H9 (cell line): ENCODE measurements at regions not wholly inside any gene's neighbourhood (a gene's known extent, or its start where the extent isn't known, plus 50 kb on each side); places are given as distances from the start of the nearest gene placed in this dataset.

ENCODE experiments used
- DNase-seq: peaks from one replicate; pipeline ENCODE4 v3.0.0-alpha.2; 2017
- H2AFZ ChIP-seq: one replicate; pipeline ENCODE4 v1.6.1; 2013; ENCODE audit warnings: mild to moderate bottlenecking, low read length, control low read depth, moderate library complexity
- H2AK5ac ChIP-seq: 2 replicates; pipeline ENCODE4 v1.6.1; 2013; ENCODE audit warnings: low read length, control low read depth, mixed read lengths; ENCODE audit not compliant: insufficient read length
- H2BK120ac ChIP-seq: one replicate; pipeline ENCODE4 v1.6.1; 2013; ENCODE audit warnings: low read depth, mild to moderate bottlenecking, low read length, control low read depth, inconsistent platforms; ENCODE audit not compliant: poor library complexity, severe bottlenecking
- H2BK12ac ChIP-seq: 2 replicates; pipeline ENCODE4 v1.6.1; 2013; ENCODE audit warnings: low read length, control low read depth, mixed read lengths, low read depth; ENCODE audit not compliant: insufficient read length
- H2BK15ac ChIP-seq: 2 replicates; pipeline ENCODE4 v1.6.1; 2013; ENCODE audit warnings: low read depth, low read length, control low read depth
- H2BK20ac ChIP-seq: one replicate; pipeline ENCODE4 v1.6.1; 2013; ENCODE audit warnings: low read depth, mild to moderate bottlenecking, low read length, control low read depth, inconsistent platforms; ENCODE audit not compliant: poor library complexity, severe bottlenecking
- H2BK5ac ChIP-seq: 2 replicates; pipeline ENCODE4 v1.6.1; 2013; ENCODE audit warnings: low read length, control low read depth, mixed read lengths; ENCODE audit not compliant: insufficient read length
- H3K14ac ChIP-seq: 2 replicates; pipeline ENCODE4 v1.6.1; 2013; ENCODE audit warnings: low read length, control low read depth; ENCODE audit not compliant: insufficient read depth
- H3K18ac ChIP-seq: 2 replicates; pipeline ENCODE4 v1.6.1; 2013; ENCODE audit warnings: low read depth, mild to moderate bottlenecking, mixed read lengths, low read length, control low read depth; ENCODE audit not compliant: insufficient read length
- H3K23ac ChIP-seq: 2 replicates; pipeline ENCODE4 v1.6.1; 2013; ENCODE audit warnings: low read length, control low read depth, mixed read lengths, low read depth; ENCODE audit not compliant: insufficient read length
- H3K23me2 ChIP-seq: 2 replicates; pipeline ENCODE4 v1.6.1; 2013; ENCODE audit warnings: low read depth, mild to moderate bottlenecking, mixed read lengths, low read length, control low read depth; ENCODE audit not compliant: insufficient read length, poor library complexity, severe bottlenecking
- H3K27ac ChIP-seq: 2 replicates; pipeline ENCODE4 v1.5.1; 2013; ENCODE audit warnings: low read length, control low read depth, mixed read lengths, low read depth; ENCODE audit not compliant: insufficient read length
- H3K27me3 ChIP-seq: 2 replicates; pipeline ENCODE4 v1.6.1; 2013; ENCODE audit warnings: low read length, control low read depth, inconsistent platforms; ENCODE audit not compliant: insufficient read depth
- H3K4ac ChIP-seq: 2 replicates; pipeline ENCODE4 v1.6.1; 2013; ENCODE audit warnings: low read depth, mild to moderate bottlenecking, control low read depth, inconsistent platforms, low read length, moderate library complexity
- H3K4me1 ChIP-seq: 2 replicates; pipeline ENCODE4 v1.6.1; 2013; ENCODE audit warnings: low read length, control low read depth, inconsistent platforms; ENCODE audit not compliant: insufficient read depth
- H3K4me2 ChIP-seq: 2 replicates; pipeline ENCODE4 v1.6.1; 2013; ENCODE audit warnings: low read length, control low read depth, mixed read lengths; ENCODE audit not compliant: insufficient read length, insufficient read depth
- H3K56ac ChIP-seq: 2 replicates; pipeline ENCODE4 v1.6.1; 2013; ENCODE audit warnings: low read depth, mild to moderate bottlenecking, mixed read lengths, low read length, control low read depth; ENCODE audit not compliant: insufficient read length
- H3K79me1 ChIP-seq: 2 replicates; pipeline ENCODE4 v1.6.1; 2013; ENCODE audit warnings: low read depth, mild to moderate bottlenecking, moderate library complexity, low read length, control low read depth, inconsistent platforms; ENCODE audit not compliant: insufficient read depth, poor library complexity, severe bottlenecking
- H3K79me2 ChIP-seq: 2 replicates; pipeline ENCODE4 v1.6.1; 2013; ENCODE audit warnings: low read length, control low read depth, inconsistent platforms; ENCODE audit not compliant: insufficient read depth
- H3K9ac ChIP-seq: 2 replicates; pipeline ENCODE4 v1.6.1; 2013; ENCODE audit warnings: low read length, control low read depth, mixed read lengths; ENCODE audit not compliant: insufficient read length; ENCODE audit errors: extremely low read depth
- H3K9me3 ChIP-seq: one replicate; pipeline ENCODE4 v1.6.1; 2013; ENCODE audit warnings: low read depth, low read length, inconsistent platforms; ENCODE audit not compliant: control insufficient read depth
- H3T11ph ChIP-seq: one replicate; pipeline ENCODE4 v1.6.1; 2013; ENCODE audit warnings: mild to moderate bottlenecking, low read length, control low read depth, inconsistent platforms
- H4K20me1 ChIP-seq: one replicate; pipeline ENCODE4 v1.6.1; 2013; ENCODE audit not compliant: control insufficient read depth, insufficient read length, insufficient read depth
- H4K5ac ChIP-seq: 2 replicates; pipeline ENCODE4 v1.6.1; 2013; ENCODE audit warnings: low read depth, mild to moderate bottlenecking, mixed read lengths, low read length, control low read depth; ENCODE audit not compliant: insufficient read length
- H4K8ac ChIP-seq: replicated peaks from 2 replicates; pipeline ENCODE4 v1.6.1; 2013; ENCODE audit warnings: low read length, control low read depth, mixed read lengths, low read depth; ENCODE audit not compliant: insufficient read length
- H4K91ac ChIP-seq: 2 replicates; pipeline ENCODE4 v1.6.1; 2013; ENCODE audit warnings: low read depth, mild to moderate bottlenecking, moderate library complexity, mixed read lengths, low read length, control low read depth; ENCODE audit not compliant: insufficient read length
- H3K27ac Mint-ChIP-seq, 3 experiments: 2 replicates in 2 of 3; 3 replicates in 1 of 3; pipeline ENCODE4 v1.8.0; 2020 to 2021; ENCODE audit warnings: mixed read lengths in 3 of 3, mild to moderate bottlenecking in 1 of 3, moderate library complexity in 1 of 3
- H3K27me3 Mint-ChIP-seq: 2 replicates; pipeline ENCODE4 v1.8.0; 2021; ENCODE audit warnings: low read depth, mild to moderate bottlenecking, moderate library complexity, mixed read lengths
- H3K36me3 Mint-ChIP-seq, 3 experiments: 2 replicates in 2 of 3; 3 replicates in 1 of 3; pipeline ENCODE4 v1.8.0; 2020 to 2021; ENCODE audit warnings: low read depth in 3 of 3, mixed read lengths in 3 of 3; ENCODE audit not compliant: insufficient read depth in 1 of 3
- H3K4me1 Mint-ChIP-seq, 2 experiments: 2 replicates each; pipeline ENCODE4 v1.8.0; 2020; ENCODE audit warnings: mixed read lengths in 2 of 2
- H3K4me3 Mint-ChIP-seq, 2 experiments: 2 replicates in 1 of 2; 3 replicates in 1 of 2; pipeline ENCODE4 v1.8.0; 2020 to 2021; ENCODE audit warnings: mild to moderate bottlenecking in 2 of 2, mixed read lengths in 2 of 2, moderate library complexity in 1 of 2
- H3K9me3 Mint-ChIP-seq, 2 experiments: 2 replicates in 1 of 2; 3 replicates in 1 of 2; pipeline ENCODE4 v1.8.0; 2020; ENCODE audit warnings: mild to moderate bottlenecking in 2 of 2, mixed read lengths in 2 of 2, moderate library complexity in 1 of 2
- CTCF ChIP-seq: fragments of 200-600 bp; sonication (generic); conservative IDR thresholded peaks from 3 replicates; pipeline ENCODE4 v1.8.0; 2021; ENCODE audit warnings: antibody characterized with exemption, mild to moderate bottlenecking
- WGBS: extraction: QIAGEN DNeasy Blood & Tissue Kit; methylation state at CpG from one replicate; pipeline ENCODE4 v1.1.7; 2013; ENCODE audit warnings: missing lambda C conversion rate, low lambda C conversion rate, mixed read lengths; ENCODE audit not compliant: insufficient read length; ENCODE audit errors: extremely low coverage; 5-methylcytosine and 5-hydroxymethylcytosine counted together

- Histone ChIP-seq H3K9ac (no peak overlapping the region), H3K4ac (no peak overlapping the region), H2BK12ac (no peak overlapping the region), H3K14ac (no peak overlapping the region), H4K91ac (no peak overlapping the region), H2AFZ (no peak overlapping the region), H3K23me2 (no peaks in the 10 kb centered on the region), H3K79me2 (no peaks in the 10 kb centered on the region), H4K20me1 (peaks cover 6% of the 10 kb centered on the region), H3T11ph (no peak overlapping the region), H3K4me1 (peaks cover 2% of the 10 kb centered on the region; the same call in 1 of the 2 replicates), H2AK5ac (no peak overlapping the region), H3K27ac (no peak overlapping the region), H3K4me2 (no peak overlapping the region), H2BK5ac (no peak overlapping the region), H3K23ac (no peak overlapping the region), H2BK120ac (no peak overlapping the region), H3K79me1 (no peaks in the 10 kb centered on the region), H2BK20ac (no peak overlapping the region), H3K9me3 (no peaks in the 10 kb centered on the region), H4K5ac (no peak overlapping the region), H2BK15ac (no peak overlapping the region), H3K18ac (no peak overlapping the region), H3K27me3 (no peaks in the 10 kb centered on the region), H4K8ac (no peak overlapping the region), H3K56ac (no peak overlapping the region)
- Mint-ChIP-seq H3K4me1 (no peaks in the 10 kb centered on the region; a peak in 1 of 4 replicates), H3K9me3 (peaks cover 9 to 14% of the 10 kb centered on the region in 2 experiments), H3K27ac (no peak overlapping the region), H3K27me3 (peaks cover 2% of the 10 kb centered on the region; the same call in 1 of the 2 replicates), H3K36me3 (peaks cover 0 to 9% (median 6%) of the 10 kb centered on the region in 3 experiments; a peak in 4 of 7 replicates), H3K4me3 (no peak overlapping the region)
- no peak for TF ChIP-seq CTCF
- no CpG with 5 or more reads among the region's 6 CpGs for WGBS
- DNase-seq = no peak
Observed at GRCh38 chr18:79629606-79630005, 50.0 kb upstream of the CTDP1 start.
